Lung (tissue), 11 donors: ENCODE measurements at regions not wholly inside any gene's neighbourhood (a gene's known extent, or its start where the extent isn't known, plus 50 kb on each side); places are given as distances from the start of the nearest gene placed in this dataset.
"Not testable (repeated sequence)": the region's sequence is repeated elsewhere in the genome, so short reads cannot be mapped to it uniquely, and the experiment has no call there.

Experiments used
- ATAC-seq: fragments of 200-7000 bp; cut with Tn5 transposase; one replicate; pipeline ENCODE4 v1.9.1; 2020; ENCODE audit warnings: moderate number of reproducible peaks; ENCODE audit not compliant: insufficient read depth, low FRiP score
- DNase-seq, 3 donors: peaks; one replicate each; pipeline ENCODE4 v3.0.0-alpha.2; 2013 to 2017
- H3K27ac ChIP-seq, 2 donors: one replicate each; pipeline ENCODE4 v1.5.1; 2013; ENCODE audit warnings: mild to moderate bottlenecking in 2 of 2, moderate library complexity in 2 of 2, control low read depth in 1 of 2, inconsistent platforms in 1 of 2, low read depth in 1 of 2, low read length in 1 of 2
- H3K27me3 ChIP-seq, 3 donors: one replicate each; pipeline ENCODE4 v1.5.1; 2013; ENCODE audit warnings: low read length in 2 of 3; ENCODE audit not compliant: control insufficient read depth in 3 of 3, insufficient read depth in 3 of 3
- H3K36me3 ChIP-seq, 4 donors: one replicate each; pipeline ENCODE4 v1.5.1; 2013; ENCODE audit warnings: low read length in 4 of 4, mild to moderate bottlenecking in 1 of 4, moderate library complexity in 1 of 4; ENCODE audit not compliant: control insufficient read depth in 4 of 4, insufficient read depth in 4 of 4
- H3K4me1 ChIP-seq, 5 donors: one replicate each; pipeline ENCODE4 v1.5.1; 2013; ENCODE audit warnings: low read length in 5 of 5, mild to moderate bottlenecking in 2 of 5, moderate library complexity in 1 of 5; ENCODE audit not compliant: control insufficient read depth in 5 of 5, insufficient read depth in 5 of 5
- H3K4me3 ChIP-seq: one replicate; pipeline ENCODE4 v1.5.1; 2013; ENCODE audit warnings: mild to moderate bottlenecking, control low read depth, moderate library complexity
- H3K9ac ChIP-seq, 2 donors: one replicate each; pipeline ENCODE4 v1.5.1; 2013; ENCODE audit warnings: low read length in 2 of 2, control low read depth in 1 of 2; ENCODE audit not compliant: insufficient read depth in 1 of 2
- H3K9me3 ChIP-seq, 4 donors: one replicate each; pipeline ENCODE4 v1.5.1; 2013; ENCODE audit warnings: low read length in 3 of 4, mild to moderate bottlenecking in 1 of 4, moderate library complexity in 1 of 4; ENCODE audit not compliant: control insufficient read depth in 4 of 4, insufficient read depth in 3 of 4
- WGBS, 2 donors: extraction: QIAGEN DNeasy Blood & Tissue Kit; methylation state at CpG; one replicate each; pipeline ENCODE4 v1.1.7; 2013; 5-methylcytosine and 5-hydroxymethylcytosine counted together
- TF ChIP-seq, protein P1 (sequence below): IDR thresholded peaks from 2 replicates; pipeline ENCODE4 v1.5.1; 2012; ENCODE audit warnings: mild to moderate bottlenecking; ENCODE audit errors: control extremely low read depth, extremely low read depth
- donor health status: control.
- donor health status: control.
- donor health status: Bipolar disorder and iron deficiency.
- donor health status: healthy.
- donor health status: DM: yes; HTN: yes; CAD: no.

- Histone ChIP-seq H3K27me3 (no peaks in the 10 kb centered on the region), H3K36me3 (no peaks in the 10 kb centered on the region), H3K9me3 (no peaks in the 10 kb centered on the region), H3K27ac (no peak overlapping the region), H3K9ac (no peak overlapping the region), H3K4me3 (no peak overlapping the region), H3K4me1 (no peaks in the 10 kb centered on the region)
- TF ChIP-seq, protein P1, sequence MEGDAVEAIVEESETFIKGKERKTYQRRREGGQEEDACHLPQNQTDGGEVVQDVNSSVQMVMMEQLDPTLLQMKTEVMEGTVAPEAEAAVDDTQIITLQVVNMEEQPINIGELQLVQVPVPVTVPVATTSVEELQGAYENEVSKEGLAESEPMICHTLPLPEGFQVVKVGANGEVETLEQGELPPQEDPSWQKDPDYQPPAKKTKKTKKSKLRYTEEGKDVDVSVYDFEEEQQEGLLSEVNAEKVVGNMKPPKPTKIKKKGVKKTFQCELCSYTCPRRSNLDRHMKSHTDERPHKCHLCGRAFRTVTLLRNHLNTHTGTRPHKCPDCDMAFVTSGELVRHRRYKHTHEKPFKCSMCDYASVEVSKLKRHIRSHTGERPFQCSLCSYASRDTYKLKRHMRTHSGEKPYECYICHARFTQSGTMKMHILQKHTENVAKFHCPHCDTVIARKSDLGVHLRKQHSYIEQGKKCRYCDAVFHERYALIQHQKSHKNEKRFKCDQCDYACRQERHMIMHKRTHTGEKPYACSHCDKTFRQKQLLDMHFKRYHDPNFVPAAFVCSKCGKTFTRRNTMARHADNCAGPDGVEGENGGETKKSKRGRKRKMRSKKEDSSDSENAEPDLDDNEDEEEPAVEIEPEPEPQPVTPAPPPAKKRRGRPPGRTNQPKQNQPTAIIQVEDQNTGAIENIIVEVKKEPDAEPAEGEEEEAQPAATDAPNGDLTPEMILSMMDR, result no peak
- DNase-seq, result no peak
- no peak for ATAC-seq
- WGBS, 2 donors, result 92% methylated on average over 3 of the region's 3 CpGs
These were observed 148.6 kb upstream of the MAN1A1 start for GRCh38 chr6:119497988-119498727.

- no peak for DNase-seq
- TF ChIP-seq, protein P1, result no peak
- no peak overlapping the region for H3K9ac ChIP-seq
- no peak overlapping the region for H3K4me3 ChIP-seq
- H3K27ac ChIP-seq, result no peak overlapping the region
- 67 to 82% methylated on average over 5 of the region's 5 CpGs for WGBS, 2 donors
- ATAC-seq, result no peak
- H3K27me3 ChIP-seq, result no peaks in the 10 kb centered on the region
- no peaks in the 10 kb centered on the region for H3K9me3 ChIP-seq
- H3K36me3 ChIP-seq, result no peaks in the 10 kb centered on the region
- no peaks in the 10 kb centered on the region for H3K4me1 ChIP-seq
These were observed 145.7 kb upstream of the MAN1A1 start for GRCh38 chr6:119495230-119495683.

- no peak for DNase-seq
- WGBS, 2 donors, result 5 to 7% methylated on average over 1 of the region's 1 CpG
- Histone ChIP-seq H3K4me3 (no peak overlapping the region), H3K9me3 (no peaks in the 10 kb centered on the region), H3K4me1 (no peaks in the 10 kb centered on the region), H3K27me3 (no peaks in the 10 kb centered on the region), H3K9ac (no peak overlapping the region), H3K27ac (no peak overlapping the region), H3K36me3 (no peaks in the 10 kb centered on the region)
- ATAC-seq, result no peak
- TF ChIP-seq, protein P1, result no peak
These were observed 144.4 kb upstream of the MAN1A1 start for GRCh38 chr6:119493980-119494379.

- not testable (repeated sequence) for H3K4me1 ChIP-seq
These were observed 141.6 kb upstream of the MAN1A1 start for GRCh38 chr6:119491112-119491511.

GRCh38 chr6:119490050-119490449, 140.5 kb upstream of the MAN1A1 start:
- 80 to 92% methylated on average over 1 of the region's 1 CpG for WGBS, 2 donors
- not testable (repeated sequence) for ATAC-seq, H3K9me3 ChIP-seq

More at GRCh38 chr6:119491112-119491511, 141.6 kb upstream of the MAN1A1 start:
- not testable (repeated sequence) for H3K27ac ChIP-seq, H3K9ac ChIP-seq, H3K27me3 ChIP-seq, DNase-seq, ATAC-seq, H3K9me3 ChIP-seq, H3K36me3 ChIP-seq, H3K4me3 ChIP-seq
- WGBS, 2 donors, result 94 to 95% methylated on average over 4 of the region's 4 CpGs

More at GRCh38 chr6:119490050-119490449, 140.5 kb upstream of the MAN1A1 start:
- not testable (repeated sequence) for H3K4me3 ChIP-seq, H3K36me3 ChIP-seq, H3K27ac ChIP-seq, H3K4me1 ChIP-seq, DNase-seq, H3K9ac ChIP-seq, H3K27me3 ChIP-seq
